ENCODE measurements at regions not wholly inside any gene's neighbourhood (a gene's known extent, or its start where the extent isn't known, plus 50 kb on each side); places are given as distances from the start of the nearest gene placed in this dataset.
A peak's percentile ranks its signal among the peaks of the same experiment; 100 is the strongest.

DNA sequence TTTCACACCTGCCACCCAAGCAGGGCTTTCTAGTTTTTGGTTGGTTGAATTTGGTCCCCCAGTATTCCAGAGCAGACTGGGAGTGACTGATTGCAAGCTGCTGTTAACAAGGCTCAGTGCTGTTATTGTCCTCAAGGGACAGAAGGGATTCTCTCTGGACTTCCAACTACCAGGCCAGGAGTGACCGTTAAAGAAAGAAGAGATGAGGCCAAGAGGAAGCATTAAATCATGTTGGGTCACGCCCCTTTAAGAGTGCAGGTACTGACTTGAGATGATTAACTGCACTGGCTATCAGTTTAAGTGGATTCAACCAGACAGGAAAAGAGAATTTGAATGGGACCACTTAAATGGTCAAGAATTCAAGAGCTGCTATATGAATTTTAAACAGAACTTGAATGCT lies 220.8 kb upstream of the PCSK5 start:
- WGBS (ENCODE audit: extremely low coverage, insufficient coverage, insufficient read length): no CpG with 5 or more reads among the region's 2 CpGs

GRCh38 chr9:75671354-75671753 lies 219.1 kb upstream of the PCSK5 start:
- no peaks in the 10 kb centered on the region for H3K79me1 ChIP-seq (ENCODE audit: low read length)
- H3K14ac ChIP-seq (ENCODE audit: low read length): no peak overlapping the region
- no peak overlapping the region for H2BK5ac ChIP-seq (ENCODE audit: low read depth, low read length, poor library complexity)
- no peak overlapping the region for H4K8ac ChIP-seq (ENCODE audit: low read depth, low read length)
- H3K4me2 ChIP-seq (ENCODE audit: low read length): no peak overlapping the region
- H3K23ac ChIP-seq (ENCODE audit: low read length): no peak overlapping the region
- no peak overlapping the region for H2BK120ac ChIP-seq (ENCODE audit: insufficient read depth, low read length, poor library complexity)
- no peaks in the 10 kb centered on the region for H3K9me3 ChIP-seq (ENCODE audit: insufficient read depth, low read depth, low read length)
- no peak overlapping the region for H2BK12ac ChIP-seq (ENCODE audit: low read length)
- no peaks in the 10 kb centered on the region for H3K27me3 ChIP-seq (ENCODE audit: insufficient read depth, low read length)
- WGBS (ENCODE audit: extremely low coverage, insufficient coverage, insufficient read length): no CpG with 5 or more reads among the region's 1 CpG
- DNase-seq: peak in 1 of 2 donors; percentile 8
- H3K18ac ChIP-seq (ENCODE audit: low read length): no peak overlapping the region
- H4K91ac ChIP-seq (ENCODE audit: low read depth, low read length): no peak overlapping the region
- no peak overlapping the region for H2AFZ ChIP-seq (ENCODE audit: insufficient read depth, low read length, poor library complexity)
- no peak overlapping the region for H3K4ac ChIP-seq (ENCODE audit: low read depth, low read length)
- H4K12ac ChIP-seq (ENCODE audit: low read depth, low read length): no peak overlapping the region
- H3K9ac ChIP-seq (ENCODE audit: low read length): no peak overlapping the region
- H2AK5ac ChIP-seq (ENCODE audit: low read length): no peak overlapping the region
- no peak overlapping the region for H3K4me3 ChIP-seq (ENCODE audit: low read depth, low read length)
- no peaks in the 10 kb centered on the region for H3K4me1 ChIP-seq (ENCODE audit: control insufficient read depth in 1 of 2, insufficient read depth in 2 of 2, low read length in 2 of 2)
- no peak overlapping the region for H3K27ac ChIP-seq (ENCODE audit: low read depth, low read length)
- no peaks in the 10 kb centered on the region for H3K79me2 ChIP-seq (ENCODE audit: control insufficient read depth, insufficient read depth, low read length, poor library complexity)
- no peaks in the 10 kb centered on the region for H3K36me3 ChIP-seq (ENCODE audit: control insufficient read depth in 1 of 2, insufficient read depth in 2 of 2, low read length in 2 of 2)

More for the DNA sequence above, 220.8 kb upstream of the PCSK5 start:
- Histone ChIP-seq H3K4ac (ENCODE audit: low read depth, low read length) (no peak overlapping the region), H3K4me2 (ENCODE audit: low read length) (no peak overlapping the region), H3K27ac (ENCODE audit: low read depth, low read length) (no peak overlapping the region), H2AK5ac (ENCODE audit: low read length) (no peak overlapping the region), H3K36me3 (ENCODE audit: control insufficient read depth in 1 of 2, insufficient read depth in 2 of 2, low read length in 2 of 2) (no peaks in the 10 kb centered on the region), H3K9ac (ENCODE audit: low read length) (no peak overlapping the region), H2BK120ac (ENCODE audit: insufficient read depth, low read length, poor library complexity) (no peak overlapping the region), H3K79me1 (ENCODE audit: low read length) (no peaks in the 10 kb centered on the region), H4K12ac (ENCODE audit: low read depth, low read length) (no peak overlapping the region), H3K4me3 (ENCODE audit: low read depth, low read length) (no peak overlapping the region), H3K9me3 (ENCODE audit: insufficient read depth, low read depth, low read length) (no peaks in the 10 kb centered on the region), H4K91ac (ENCODE audit: low read depth, low read length) (no peak overlapping the region), H2AFZ (ENCODE audit: insufficient read depth, low read length, poor library complexity) (no peak overlapping the region), H3K27me3 (ENCODE audit: insufficient read depth, low read length) (no peaks in the 10 kb centered on the region), H3K4me1 (ENCODE audit: control insufficient read depth in 1 of 2, insufficient read depth in 2 of 2, low read length in 2 of 2) (no peaks in the 10 kb centered on the region), H2BK5ac (ENCODE audit: low read depth, low read length, poor library complexity) (no peak overlapping the region), H3K18ac (ENCODE audit: low read length) (no peak overlapping the region), H3K14ac (ENCODE audit: low read length) (no peak overlapping the region), H2BK12ac (ENCODE audit: low read length) (no peak overlapping the region), H3K79me2 (ENCODE audit: control insufficient read depth, insufficient read depth, low read length, poor library complexity) (no peaks in the 10 kb centered on the region), H4K8ac (ENCODE audit: low read depth, low read length) (no peak overlapping the region), H3K23ac (ENCODE audit: low read length) (no peak overlapping the region)
- DNase-seq: no peak

- Histone ChIP-seq H3K4me2 (ENCODE audit: low read length) (no peak overlapping the region), H2BK120ac (ENCODE audit: insufficient read depth, low read length, poor library complexity) (no peak overlapping the region), H3K79me1 (ENCODE audit: low read length) (no peaks in the 10 kb centered on the region), H3K79me2 (ENCODE audit: control insufficient read depth, insufficient read depth, low read length, poor library complexity) (no peaks in the 10 kb centered on the region), H3K18ac (ENCODE audit: low read length) (no peak overlapping the region), H3K23ac (ENCODE audit: low read length) (no peak overlapping the region), H2AK5ac (ENCODE audit: low read length) (no peak overlapping the region), H3K14ac (ENCODE audit: low read length) (no peak overlapping the region), H4K91ac (ENCODE audit: low read depth, low read length) (no peak overlapping the region), H2BK12ac (ENCODE audit: low read length) (no peak overlapping the region), H4K8ac (ENCODE audit: low read depth, low read length) (no peak overlapping the region), H3K9me3 (ENCODE audit: insufficient read depth, low read depth, low read length) (no peaks in the 10 kb centered on the region), H3K27ac (ENCODE audit: low read depth, low read length) (no peak overlapping the region), H3K36me3 (ENCODE audit: control insufficient read depth in 1 of 2, insufficient read depth in 2 of 2, low read length in 2 of 2) (no peaks in the 10 kb centered on the region), H3K4ac (ENCODE audit: low read depth, low read length) (no peak overlapping the region), H3K27me3 (ENCODE audit: insufficient read depth, low read length) (no peaks in the 10 kb centered on the region), H4K12ac (ENCODE audit: low read depth, low read length) (no peak overlapping the region), H3K4me1 (ENCODE audit: control insufficient read depth in 1 of 2, insufficient read depth in 2 of 2, low read length in 2 of 2) (no peaks in the 10 kb centered on the region), H2AFZ (ENCODE audit: insufficient read depth, low read length, poor library complexity) (no peak overlapping the region), H2BK5ac (ENCODE audit: low read depth, low read length, poor library complexity) (no peak overlapping the region), H3K9ac (ENCODE audit: low read length) (no peak overlapping the region), H3K4me3 (ENCODE audit: low read depth, low read length) (no peak overlapping the region)
- no CpG with 5 or more reads among the region's 1 CpG for WGBS (ENCODE audit: extremely low coverage, insufficient coverage, insufficient read length)
- DNase-seq: no peak
Measured at GRCh38 chr9:75672478-75672877, 218.0 kb upstream of the PCSK5 start.

GRCh38 chr9:75683591-75683990 lies 206.9 kb upstream of the PCSK5 start:
- Histone ChIP-seq H2BK12ac (ENCODE audit: low read length) (no peak overlapping the region), H3K9me3 (ENCODE audit: insufficient read depth, low read depth, low read length) (no peaks in the 10 kb centered on the region), H3K9ac (ENCODE audit: low read length) (no peak overlapping the region), H3K27ac (ENCODE audit: low read depth, low read length) (no peak overlapping the region), H3K4me2 (ENCODE audit: low read length) (no peak overlapping the region), H4K8ac (ENCODE audit: low read depth, low read length) (no peak overlapping the region), H2AK5ac (ENCODE audit: low read length) (no peak overlapping the region), H4K12ac (ENCODE audit: low read depth, low read length) (no peak overlapping the region), H3K14ac (ENCODE audit: low read length) (no peak overlapping the region), H2AFZ (ENCODE audit: insufficient read depth, low read length, poor library complexity) (no peak overlapping the region), H3K36me3 (ENCODE audit: control insufficient read depth in 1 of 2, insufficient read depth in 2 of 2, low read length in 2 of 2) (no peaks in the 10 kb centered on the region), H4K91ac (ENCODE audit: low read depth, low read length) (no peak overlapping the region), H3K4ac (ENCODE audit: low read depth, low read length) (no peak overlapping the region), H3K27me3 (ENCODE audit: insufficient read depth, low read length) (no peaks in the 10 kb centered on the region), H3K4me3 (ENCODE audit: low read depth, low read length) (no peak overlapping the region), H3K79me2 (ENCODE audit: control insufficient read depth, insufficient read depth, low read length, poor library complexity) (no peaks in the 10 kb centered on the region), H3K18ac (ENCODE audit: low read length) (no peak overlapping the region), H3K4me1 (ENCODE audit: control insufficient read depth in 1 of 2, insufficient read depth in 2 of 2, low read length in 2 of 2) (peaks cover 0 to 2% of the 10 kb centered on the region in 2 experiments), H2BK120ac (ENCODE audit: insufficient read depth, low read length, poor library complexity) (no peak overlapping the region), H3K23ac (ENCODE audit: low read length) (no peak overlapping the region), H3K79me1 (ENCODE audit: low read length) (no peaks in the 10 kb centered on the region), H2BK5ac (ENCODE audit: low read depth, low read length, poor library complexity) (no peak overlapping the region)
- WGBS (ENCODE audit: extremely low coverage, insufficient coverage, insufficient read length): no CpG with 5 or more reads among the region's 1 CpG
- no peak for DNase-seq

All from trophoblast cell (in vitro differentiated cells and primary cell).